ENCODE measurements at regions not wholly inside any gene's neighbourhood (a gene's known extent, or its start where the extent isn't known, plus 50 kb on each side); places are given as distances from the start of the nearest gene placed in this dataset.

DNA sequence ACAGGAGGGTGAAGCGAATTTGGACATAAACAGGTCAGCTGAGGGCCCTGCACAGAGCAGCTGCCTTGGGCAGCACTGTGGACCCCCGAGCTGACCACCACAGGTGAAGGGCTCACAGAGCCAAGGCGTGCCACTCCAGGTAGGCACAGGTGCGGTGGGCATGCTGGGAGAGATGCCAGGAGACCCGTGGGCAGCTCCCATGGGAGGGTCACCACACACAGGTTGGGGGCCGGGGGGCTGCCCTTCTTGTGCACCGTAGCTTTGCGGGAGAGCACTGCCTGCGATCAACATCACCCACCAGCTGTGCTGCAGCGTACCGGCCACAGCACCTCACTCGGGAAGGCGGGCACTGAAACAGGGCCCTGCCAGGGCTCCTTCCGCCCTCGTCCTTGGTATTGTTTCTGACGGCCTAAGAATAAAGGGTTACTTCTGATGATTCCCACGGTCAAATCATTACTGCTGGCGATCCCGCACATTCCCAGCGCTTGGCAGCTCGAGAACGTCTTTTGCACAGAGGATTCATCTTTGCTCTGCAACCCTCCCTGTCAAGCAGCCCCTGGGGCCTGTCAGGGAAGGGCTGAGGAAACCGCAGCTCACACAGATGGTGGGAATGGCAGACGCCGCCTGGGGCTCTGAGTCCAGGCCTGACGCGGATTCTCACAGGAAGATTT is 181.7 kb downstream of the BANP start (continued):
- TF ChIP-seq, protein P1, sequence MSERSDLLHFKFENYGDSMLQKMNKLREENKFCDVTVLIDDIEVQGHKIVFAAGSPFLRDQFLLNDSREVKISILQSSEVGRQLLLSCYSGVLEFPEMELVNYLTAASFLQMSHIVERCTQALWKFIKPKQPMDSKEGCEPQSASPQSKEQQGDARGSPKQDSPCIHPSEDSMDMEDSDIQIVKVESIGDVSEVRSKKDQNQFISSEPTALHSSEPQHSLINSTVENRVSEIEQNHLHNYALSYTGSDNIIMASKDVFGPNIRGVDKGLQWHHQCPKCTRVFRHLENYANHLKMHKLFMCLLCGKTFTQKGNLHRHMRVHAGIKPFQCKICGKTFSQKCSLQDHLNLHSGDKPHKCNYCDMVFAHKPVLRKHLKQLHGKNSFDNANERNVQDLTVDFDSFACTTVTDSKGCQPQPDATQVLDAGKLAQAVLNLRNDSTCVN (CRISPR knock-in tag; IDR thresholded peaks at IDR 0.05) = no peak
- TF ChIP-seq JUN (IDR thresholded peaks at IDR 0.05; ENCODE audit: borderline replicate concordance, low read depth, low read length) = no peak
- TF ChIP-seq JUN (CRISPR knock-in tag; IDR thresholded peaks at IDR 0.05; ENCODE audit: borderline replicate concordance) = no peak

- H3K4me1 ChIP-seq (replicated peaks in 1 of 2; ENCODE audit: control insufficient read depth in 2 of 2, insufficient read depth in 2 of 2, low read length in 2 of 2) = peaks cover 0 to 23% of the 10 kb centered on the region in 2 experiments; a peak in 2 of 5 replicates
- in situ Hi-C loops (cut with MboI) = no loop called here
- no TSS peak for BruUV-seq (replicated peaks)
- no peak overlapping the region for H2AFZ ChIP-seq (ENCODE audit: low read depth, low read length)
- H3K9me3 ChIP-seq (replicated peaks; ENCODE audit: control insufficient read depth, insufficient read depth, low read depth, low read length) = no peaks in the 10 kb centered on the region
- no peak overlapping the region for H3K4me2 ChIP-seq (ENCODE audit: insufficient read depth, low read length)
- no peaks in the 10 kb centered on the region for H3K9me1 ChIP-seq (ENCODE audit: control insufficient read depth, insufficient read depth, low read length)
- WGBS (ENCODE audit: insufficient coverage, low coverage, missing lambda C conversion rate) = 10% methylated on average over 4 of the region's 4 CpGs
- ChIA-PET POLR2A (interaction anchor here (0.6 kb wide), 1 partner anchor 189 kb away, joined by 3 read pairs; no protein-coding TSS in a partner anchor), CTCF (ENCODE audit: low intra/inter-chr PET ratio) (no interaction called here)
- DNase-seq (ENCODE audit: extremely low read depth in 1 of 4, low spot score in 3 of 4) (no peak), ATAC-seq (no peak), FAIRE-seq (no peak)
- H3K4me3 ChIP-seq = no peak overlapping the region
- TF ChIP-seq PPARD (CRISPR knock-in tag; IDR thresholded peaks at IDR 0.05) (no peak), ILF3 (IDR thresholded peaks at IDR 0.05; ENCODE audit: borderline replicate concordance) (no peak), HEY1 (CRISPR knock-in tag; IDR thresholded peaks at IDR 0.05; ENCODE audit: borderline replicate concordance) (no peak), KAT7 (CRISPR knock-in tag; IDR thresholded peaks at IDR 0.05; ENCODE audit: borderline replicate concordance) (no peak), HMG20B (CRISPR knock-in tag; IDR thresholded peaks at IDR 0.05) (no peak), SIN3B (IDR thresholded peaks at IDR 0.05; ENCODE audit: low read depth) (no peak)
- TF ChIP-seq, protein P2, sequence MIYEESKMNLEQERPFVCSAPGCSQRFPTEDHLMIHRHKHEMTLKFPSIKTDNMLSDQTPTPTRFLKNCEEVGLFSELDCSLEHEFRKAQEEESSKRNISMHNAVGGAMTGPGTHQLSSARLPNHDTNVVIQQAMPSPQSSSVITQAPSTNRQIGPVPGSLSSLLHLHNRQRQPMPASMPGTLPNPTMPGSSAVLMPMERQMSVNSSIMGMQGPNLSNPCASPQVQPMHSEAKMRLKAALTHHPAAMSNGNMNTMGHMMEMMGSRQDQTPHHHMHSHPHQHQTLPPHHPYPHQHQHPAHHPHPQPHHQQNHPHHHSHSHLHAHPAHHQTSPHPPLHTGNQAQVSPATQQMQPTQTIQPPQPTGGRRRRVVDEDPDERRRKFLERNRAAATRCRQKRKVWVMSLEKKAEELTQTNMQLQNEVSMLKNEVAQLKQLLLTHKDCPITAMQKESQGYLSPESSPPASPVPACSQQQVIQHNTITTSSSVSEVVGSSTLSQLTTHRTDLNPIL (CRISPR knock-in tag; IDR thresholded peaks at IDR 0.05) = no peak
- no peaks in the 10 kb centered on the region for H3K36me3 ChIP-seq (ENCODE audit: control insufficient read depth, insufficient read depth, low read length)
- H3K27me3 ChIP-seq (ENCODE audit: control insufficient read depth in 2 of 2, insufficient read depth in 2 of 2, low read length in 2 of 2) = peaks cover 36 to 63% of the 10 kb centered on the region in 2 experiments; a peak in 4 of 5 replicates
- H3K9ac ChIP-seq (ENCODE audit: insufficient read depth in 1 of 2, low read depth in 2 of 2, low read length in 2 of 2) = no peak overlapping the region
- H3K79me2 ChIP-seq (ENCODE audit: control insufficient read depth, insufficient read depth, low read length) = no peaks in the 10 kb centered on the region
- 0 out of 2 replicates have a peak, but pooled peaks cover 7% of the 10 kb centered on the region for H4K20me1 ChIP-seq (replicated peaks; ENCODE audit: control insufficient read depth, insufficient read depth, low read length)
- no peak overlapping the region for H3K27ac ChIP-seq (ENCODE audit: extremely low read depth, low read depth, low read length)
- intact Hi-C loops (cut with micrococcal nuclease) = no loop called here
Measured at GRCh38 chr16:88133507-88133843, 182.2 kb downstream of the BANP start.

Data from K562 (cell line).